Peyer's patch (tissue), 4 donors: ENCODE measurements at regions not wholly inside any gene's neighbourhood (a gene's known extent, or its start where the extent isn't known, plus 50 kb on each side); places are given as distances from the start of the nearest gene placed in this dataset.

Source experiments
- DNase-seq, 3 donors: peaks; one replicate each; pipeline ENCODE4 v3.0.0-alpha.2; 2017 to 2019
- H3K27ac ChIP-seq, 4 donors: fragments of 200-600 bp; sonication (generic); one replicate each; pipeline ENCODE4 v1.5.1; 2016 to 2019
- H3K27me3 ChIP-seq, 2 donors: fragments of 200-600 bp; sonication (generic); one replicate each; pipeline ENCODE4 v1.5.1; 2019
- H3K36me3 ChIP-seq, 3 donors: fragments of 200-600 bp; sonication (generic); one replicate each; pipeline ENCODE4 v1.5.1; 2016 to 2019
- H3K4me1 ChIP-seq, 4 donors: fragments of 200-600 bp; sonication (generic); one replicate each; pipeline ENCODE4 v1.5.1; 2016 to 2019
- H3K4me3 ChIP-seq, 4 donors: fragments of 200-600 bp; sonication (generic); 1 replicate in 3 of 4; 2 replicates in 1 of 4; pipeline ENCODE4 v1.5.1; 2016 to 2019; ENCODE audit warnings: mild to moderate bottlenecking in 1 of 4
- H3K9me3 ChIP-seq, 4 donors: fragments of 200-600 bp; sonication (generic); one replicate each; pipeline ENCODE4 v1.5.1; 2016 to 2019; ENCODE audit warnings: mild to moderate bottlenecking in 1 of 4
- POLR2A ChIP-seq, 2 donors: fragments of 450-650 bp; IDR thresholded peaks; one replicate each; pipeline ENCODE4 v1.5.1; 2017; ENCODE audit warnings: antibody characterized with exemption in 2 of 2, mild to moderate bottlenecking in 2 of 2, moderate library complexity in 2 of 2
- TF ChIP-seq, protein P1 (sequence below), 6 experiments: fragments of 450-650 bp in 4 of 6; fragments of 200-600 bp in 2 of 6; sonication (generic) in 1 of 6; IDR thresholded peaks; one replicate each; pipeline ENCODE4 v1.5.1; 2017 to 2019; ENCODE audit warnings: antibody characterized with exemption in 6 of 6, mild to moderate bottlenecking in 3 of 6, moderate library complexity in 1 of 6

DNA sequence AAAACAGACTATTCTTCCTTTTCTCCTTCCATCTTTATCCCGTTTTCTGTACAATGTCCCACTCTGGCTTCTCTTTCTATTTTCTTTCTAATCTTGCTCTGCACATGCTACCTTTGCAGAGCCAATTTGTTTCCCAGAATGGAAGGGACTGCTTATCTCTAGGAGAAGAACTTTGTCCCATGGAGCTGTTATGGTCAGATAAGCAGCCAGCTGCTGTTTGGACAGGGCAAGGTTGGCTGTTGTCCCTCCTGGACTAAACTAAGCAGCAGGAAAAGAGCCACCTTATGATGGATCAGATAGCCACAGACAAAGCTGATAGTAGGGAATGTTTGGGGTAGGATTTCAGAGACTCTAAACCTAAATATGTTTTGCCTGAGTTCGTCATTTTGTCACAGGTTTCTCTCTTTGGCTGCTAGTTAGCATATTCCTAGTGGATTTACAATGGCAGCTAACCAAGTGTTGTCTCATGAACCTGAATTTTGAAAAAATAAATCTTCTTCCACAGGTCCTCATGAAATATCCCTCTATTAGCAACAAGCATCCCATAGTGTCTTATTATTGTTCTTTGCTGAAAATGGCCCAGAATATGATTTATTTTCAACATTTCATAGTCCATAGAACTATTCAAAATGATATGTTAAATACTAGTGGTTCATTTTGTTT, 262.8 kb downstream of the SLC16A7 start:
- no peak overlapping the region for H3K27ac ChIP-seq
- no peaks in the 10 kb centered on the region for H3K4me1 ChIP-seq
- H3K9me3 ChIP-seq = no peaks in the 10 kb centered on the region
- no peaks in the 10 kb centered on the region for H3K36me3 ChIP-seq
- TF ChIP-seq, protein P1, sequence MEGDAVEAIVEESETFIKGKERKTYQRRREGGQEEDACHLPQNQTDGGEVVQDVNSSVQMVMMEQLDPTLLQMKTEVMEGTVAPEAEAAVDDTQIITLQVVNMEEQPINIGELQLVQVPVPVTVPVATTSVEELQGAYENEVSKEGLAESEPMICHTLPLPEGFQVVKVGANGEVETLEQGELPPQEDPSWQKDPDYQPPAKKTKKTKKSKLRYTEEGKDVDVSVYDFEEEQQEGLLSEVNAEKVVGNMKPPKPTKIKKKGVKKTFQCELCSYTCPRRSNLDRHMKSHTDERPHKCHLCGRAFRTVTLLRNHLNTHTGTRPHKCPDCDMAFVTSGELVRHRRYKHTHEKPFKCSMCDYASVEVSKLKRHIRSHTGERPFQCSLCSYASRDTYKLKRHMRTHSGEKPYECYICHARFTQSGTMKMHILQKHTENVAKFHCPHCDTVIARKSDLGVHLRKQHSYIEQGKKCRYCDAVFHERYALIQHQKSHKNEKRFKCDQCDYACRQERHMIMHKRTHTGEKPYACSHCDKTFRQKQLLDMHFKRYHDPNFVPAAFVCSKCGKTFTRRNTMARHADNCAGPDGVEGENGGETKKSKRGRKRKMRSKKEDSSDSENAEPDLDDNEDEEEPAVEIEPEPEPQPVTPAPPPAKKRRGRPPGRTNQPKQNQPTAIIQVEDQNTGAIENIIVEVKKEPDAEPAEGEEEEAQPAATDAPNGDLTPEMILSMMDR (IDR thresholded peaks at IDR 0.05) = peak in 1 of 6 experiments; percentile 7
- TF ChIP-seq POLR2A (IDR thresholded peaks at IDR 0.05) = no peak
- no peaks in the 10 kb centered on the region for H3K27me3 ChIP-seq
- DNase-seq = peak in 1 of 3 donors; percentile 62
- H3K4me3 ChIP-seq = no peak overlapping the region

DNA sequence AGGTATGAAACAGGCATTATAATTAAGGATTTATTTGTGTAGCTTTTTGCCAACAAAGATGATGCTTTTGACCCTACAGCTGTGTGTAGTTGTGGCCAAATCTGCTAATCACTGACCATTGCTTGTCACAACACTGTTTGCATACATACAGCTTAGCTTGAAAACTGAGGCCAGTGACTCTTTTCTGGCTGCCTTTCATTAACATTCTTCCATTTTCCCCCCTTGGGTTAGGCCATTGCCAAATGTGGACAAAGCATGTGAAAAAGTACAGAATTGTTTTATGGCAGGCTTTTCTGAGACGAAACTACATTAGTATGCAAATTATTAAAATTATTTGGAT, 263.3 kb downstream of the SLC16A7 start:
- no peak overlapping the region for H3K27ac ChIP-seq

DNA sequence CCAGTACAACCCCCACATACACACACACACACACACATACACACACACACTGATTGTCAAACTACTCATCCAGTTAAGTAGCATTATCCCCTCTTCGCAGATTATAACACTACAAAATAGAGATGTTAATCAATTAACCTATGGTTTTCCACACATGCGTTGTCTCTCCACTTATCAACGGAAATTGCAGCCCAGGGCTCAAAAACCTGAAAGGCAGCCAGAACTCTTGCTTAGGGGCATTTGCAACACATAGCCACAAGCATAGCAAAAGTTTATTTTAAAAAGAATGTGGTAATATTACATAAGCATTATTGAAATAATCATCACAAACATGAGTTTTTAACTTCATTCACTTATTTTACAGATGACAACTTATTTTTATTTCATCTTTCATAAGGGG, 265.8 kb downstream of the SLC16A7 start:
- Histone ChIP-seq H3K27ac (no peak overlapping the region), H3K36me3 (no peaks in the 10 kb centered on the region), H3K4me3 (no peak overlapping the region), H3K4me1 (no peaks in the 10 kb centered on the region), H3K9me3 (no peaks in the 10 kb centered on the region), H3K27me3 (no peaks in the 10 kb centered on the region)
- no peak for DNase-seq
- no peak for TF ChIP-seq POLR2A (IDR thresholded peaks at IDR 0.05)
- TF ChIP-seq, protein P1 (IDR thresholded peaks at IDR 0.05) = no peak

More for the DNA sequence above, 263.3 kb downstream of the SLC16A7 start:
- Histone ChIP-seq H3K4me1 (no peaks in the 10 kb centered on the region), H3K4me3 (no peak overlapping the region), H3K9me3 (no peaks in the 10 kb centered on the region), H3K27me3 (no peaks in the 10 kb centered on the region), H3K36me3 (no peaks in the 10 kb centered on the region)
- DNase-seq = no peak
- no peak for TF ChIP-seq POLR2A (IDR thresholded peaks at IDR 0.05)
- TF ChIP-seq, protein P1 (IDR thresholded peaks at IDR 0.05) = no peak

DNA sequence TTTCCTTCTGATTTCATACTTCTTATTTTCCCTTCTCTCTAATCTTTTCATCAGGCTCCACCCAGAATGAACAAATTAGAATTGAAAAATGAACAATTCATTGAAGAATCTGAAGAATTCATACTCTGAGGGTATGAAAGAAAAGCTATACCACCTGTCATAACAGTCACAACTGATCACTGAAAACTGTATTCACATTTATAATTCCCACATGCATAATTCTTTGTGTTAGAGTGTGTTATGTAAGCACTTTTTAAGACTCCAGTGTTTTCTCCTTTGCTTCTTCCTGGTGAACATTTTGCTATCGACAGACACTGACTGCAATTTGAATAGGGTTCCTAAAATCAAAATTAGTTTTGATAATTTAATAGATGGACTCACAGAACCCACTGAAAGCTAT, 271.2 kb downstream of the SLC16A7 start:
- Histone ChIP-seq H3K27me3 (no peaks in the 10 kb centered on the region), H3K9me3 (no peaks in the 10 kb centered on the region), H3K4me3 (no peak overlapping the region), H3K4me1 (no peaks in the 10 kb centered on the region), H3K36me3 (no peaks in the 10 kb centered on the region), H3K27ac (no peak overlapping the region)
- TF ChIP-seq, protein P1 (IDR thresholded peaks at IDR 0.05) = no peak
- no peak for TF ChIP-seq POLR2A (IDR thresholded peaks at IDR 0.05)
- DNase-seq = no peak

DNA sequence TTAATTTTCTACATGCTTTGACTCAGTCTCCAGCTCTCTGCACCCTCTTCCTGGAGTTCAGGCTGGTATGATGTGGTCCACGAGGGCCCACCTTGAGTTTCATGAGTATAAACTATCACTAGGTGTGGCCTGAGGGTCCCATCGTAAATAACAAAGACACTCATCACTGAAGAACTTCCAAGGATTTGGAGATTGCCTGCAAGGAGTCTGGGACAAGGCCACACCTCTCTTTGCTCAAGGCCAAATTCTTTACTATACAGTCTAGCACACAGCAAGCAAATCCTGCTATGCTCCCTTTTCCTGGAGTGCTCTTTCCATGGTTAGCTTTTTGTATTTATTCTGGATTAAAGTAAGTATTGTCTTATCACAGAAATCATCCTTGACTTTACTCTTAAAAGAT, 271.9 kb downstream of the SLC16A7 start:
- H3K4me1 ChIP-seq = no peaks in the 10 kb centered on the region
- no peaks in the 10 kb centered on the region for H3K27me3 ChIP-seq
- H3K36me3 ChIP-seq = no peaks in the 10 kb centered on the region
- no peak for DNase-seq
- no peak overlapping the region for H3K4me3 ChIP-seq
- no peak overlapping the region for H3K27ac ChIP-seq
- H3K9me3 ChIP-seq = no peaks in the 10 kb centered on the region
- TF ChIP-seq, protein P1 (IDR thresholded peaks at IDR 0.05) = no peak
- no peak for TF ChIP-seq POLR2A (IDR thresholded peaks at IDR 0.05)

DNA sequence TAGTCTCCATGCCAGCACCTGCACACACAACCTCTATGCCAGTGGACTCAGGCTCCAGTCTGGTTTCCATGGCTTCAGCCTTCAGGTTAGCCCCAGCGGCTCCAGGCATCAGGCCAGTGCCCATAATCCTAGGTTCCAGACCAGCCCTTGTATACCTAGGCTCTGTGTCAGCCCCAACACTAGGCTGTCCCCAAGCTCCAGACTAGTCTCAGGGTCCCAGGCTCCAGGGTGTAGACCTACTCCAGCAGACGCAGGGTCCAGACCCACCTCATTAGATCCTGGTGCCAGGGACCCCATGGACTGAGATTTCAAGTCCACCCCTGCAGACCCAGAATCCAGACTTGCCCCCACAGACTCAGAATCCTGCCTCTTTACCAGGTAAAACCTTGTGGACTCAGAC, 275.9 kb downstream of the SLC16A7 start:
- Histone ChIP-seq H3K9me3 (no peaks in the 10 kb centered on the region), H3K4me1 (no peaks in the 10 kb centered on the region), H3K27ac (no peak overlapping the region), H3K36me3 (no peaks in the 10 kb centered on the region), H3K4me3 (no peak overlapping the region), H3K27me3 (no peaks in the 10 kb centered on the region)
- DNase-seq = no peak
- TF ChIP-seq POLR2A (IDR thresholded peaks at IDR 0.05) = no peak
- TF ChIP-seq, protein P1 (IDR thresholded peaks at IDR 0.05) = no peak
